Smooth muscle cell (in vitro differentiated cells): ENCODE measurements at regions not wholly inside any gene's neighbourhood (a gene's known extent, or its start where the extent isn't known, plus 50 kb on each side); places are given as distances from the start of the nearest gene placed in this dataset.

Experiments
- DNase-seq: peaks from one replicate; lab custom pipeline; 2025; ENCODE audit not compliant: unreplicated experiment; lab: John Stamatoyannopoulos, UW
- H2AFZ ChIP-seq: fragments of 200-600 bp; sonication (generic); 2 replicates; pipeline ENCODE4 v1.6.0; 2016; ENCODE audit warnings: antibody characterized with exemption, low read depth, mild to moderate bottlenecking
- H3F3A ChIP-seq: fragments of 200-600 bp; sonication (generic); 2 replicates; pipeline ENCODE4 v1.6.0; 2017; ENCODE audit warnings: antibody characterized with exemption, low read depth
- H3K27ac ChIP-seq: fragments of 200-600 bp; sonication (generic); 2 replicates; pipeline ENCODE4 v1.5.1; 2016; ENCODE audit warnings: low read depth, mild to moderate bottlenecking
- H3K27me3 ChIP-seq: fragments of 200-600 bp; sonication (generic); 2 replicates; pipeline ENCODE4 v1.6.1; 2016; ENCODE audit warnings: low read depth, mild to moderate bottlenecking
- H3K36me3 ChIP-seq: fragments of 200-600 bp; sonication (generic); 2 replicates; pipeline ENCODE4 v1.5.1; 2016; ENCODE audit warnings: low read depth
- H3K4me1 ChIP-seq: fragments of 200-600 bp; sonication (generic); 2 replicates; pipeline ENCODE4 v1.5.1; 2016; ENCODE audit warnings: low read depth
- H3K4me2 ChIP-seq: fragments of 200-600 bp; sonication (generic); 2 replicates; pipeline ENCODE4 v1.6.0; 2016; ENCODE audit warnings: mild to moderate bottlenecking
- H3K4me3 ChIP-seq: fragments of 200-600 bp; sonication (generic); 2 replicates; pipeline ENCODE4 v1.5.1; 2016; ENCODE audit warnings: mild to moderate bottlenecking
- H3K79me2 ChIP-seq: fragments of 200-600 bp; sonication (generic); 2 replicates; pipeline ENCODE4 v1.6.0; 2016; ENCODE audit warnings: low read depth, mild to moderate bottlenecking
- H3K9ac ChIP-seq: fragments of 200-600 bp; sonication (generic); 2 replicates; pipeline ENCODE4 v1.6.0; 2016; ENCODE audit warnings: low read depth
- H3K9me3 ChIP-seq: fragments of 200-600 bp; sonication (generic); replicated peaks from 2 replicates; pipeline ENCODE4 v1.5.1; 2016; ENCODE audit warnings: low read depth
- H4K20me1 ChIP-seq: fragments of 200-600 bp; sonication (generic); 2 replicates; pipeline ENCODE4 v1.6.0; 2016; ENCODE audit warnings: low read depth
- CTCF ChIP-seq: fragments of 200-600 bp; sonication (generic); IDR thresholded peaks from 2 replicates; pipeline ENCODE4 v1.5.1; 2017; ENCODE audit warnings: borderline replicate concordance, mild to moderate bottlenecking, antibody characterized with exemption; ENCODE audit not compliant: insufficient read depth, poor library complexity, severe bottlenecking
- WGBS: methylation state at CpG from one replicate; pipeline ENCODE4 v1.1.7; 2016; ENCODE audit warnings: low lambda C conversion rate; 5-methylcytosine and 5-hydroxymethylcytosine counted together

GRCh38 chr1:239566074-239566473 is 179.7 kb downstream of the CHRM3 start:
- WGBS, result 69% methylated on average over 7 of the region's 7 CpGs

GRCh38 chr1:239570878-239571277 is 184.5 kb downstream of the CHRM3 start:
- WGBS, result 92% methylated on average over 3 of the region's 3 CpGs
- no peak for TF ChIP-seq CTCF
- no peak overlapping the region for H3K4me2 ChIP-seq
- no peaks in the 10 kb centered on the region for H3F3A ChIP-seq
- no peak overlapping the region for H3K9ac ChIP-seq
- DNase-seq, result no peak
- no peaks in the 10 kb centered on the region for H3K27me3 ChIP-seq
- H3K79me2 ChIP-seq, result no peaks in the 10 kb centered on the region
- H2AFZ ChIP-seq, result no peak overlapping the region
- H3K4me3 ChIP-seq, result no peak overlapping the region
- H3K4me1 ChIP-seq, result no peaks in the 10 kb centered on the region
- no peaks in the 10 kb centered on the region for H3K36me3 ChIP-seq
- H4K20me1 ChIP-seq, result no peaks in the 10 kb centered on the region
- no peaks in the 10 kb centered on the region for H3K9me3 ChIP-seq
- no peak overlapping the region for H3K27ac ChIP-seq

More at GRCh38 chr1:239566074-239566473, 179.7 kb downstream of the CHRM3 start:
- H3K27me3 ChIP-seq, result no peaks in the 10 kb centered on the region
- no peak overlapping the region for H3K9ac ChIP-seq
- no peaks in the 10 kb centered on the region for H3K4me1 ChIP-seq
- no peak for DNase-seq
- no peak overlapping the region for H3K4me3 ChIP-seq
- no peaks in the 10 kb centered on the region for H4K20me1 ChIP-seq
- no peaks in the 10 kb centered on the region for H3F3A ChIP-seq
- H3K36me3 ChIP-seq, result no peaks in the 10 kb centered on the region
- no peaks in the 10 kb centered on the region for H3K79me2 ChIP-seq
- no peaks in the 10 kb centered on the region for H3K9me3 ChIP-seq
- TF ChIP-seq CTCF, result no peak
- H2AFZ ChIP-seq, result no peak overlapping the region
- no peak overlapping the region for H3K4me2 ChIP-seq
- no peak overlapping the region for H3K27ac ChIP-seq

GRCh38 chr1:239572183-239572582 is 185.8 kb downstream of the CHRM3 start:
- no peaks in the 10 kb centered on the region for H3K27me3 ChIP-seq
- no peak overlapping the region for H2AFZ ChIP-seq
- no peaks in the 10 kb centered on the region for H3K36me3 ChIP-seq
- H3K9me3 ChIP-seq, result no peaks in the 10 kb centered on the region
- H4K20me1 ChIP-seq, result no peaks in the 10 kb centered on the region
- H3F3A ChIP-seq, result no peaks in the 10 kb centered on the region
- no peaks in the 10 kb centered on the region for H3K4me1 ChIP-seq
- H3K4me2 ChIP-seq, result no peak overlapping the region
- H3K4me3 ChIP-seq, result no peak overlapping the region
- no peak for TF ChIP-seq CTCF
- H3K9ac ChIP-seq, result no peak overlapping the region
- H3K79me2 ChIP-seq, result no peaks in the 10 kb centered on the region
- no peak overlapping the region for H3K27ac ChIP-seq
- 92% methylated on average over 4 of the region's 4 CpGs for WGBS
- no peak for DNase-seq

GRCh38 chr1:239574112-239574511 is 187.7 kb downstream of the CHRM3 start:
- Histone ChIP-seq H3K4me3 (no peak overlapping the region), H3K4me1 (no peaks in the 10 kb centered on the region), H3K27ac (no peak overlapping the region), H3K36me3 (no peaks in the 10 kb centered on the region), H4K20me1 (no peaks in the 10 kb centered on the region), H3K4me2 (no peak overlapping the region), H3K27me3 (no peaks in the 10 kb centered on the region), H3K9ac (no peak overlapping the region), H2AFZ (no peak overlapping the region), H3K79me2 (no peaks in the 10 kb centered on the region), H3F3A (no peaks in the 10 kb centered on the region), H3K9me3 (no peaks in the 10 kb centered on the region)
- TF ChIP-seq CTCF, result no peak
- 87% methylated on average over 2 of the region's 2 CpGs for WGBS
- DNase-seq, result no peak
